ENCODE measurements at regions not wholly inside any gene's neighbourhood (a gene's known extent, or its start where the extent isn't known, plus 50 kb on each side); places are given as distances from the start of the nearest gene placed in this dataset.

DNA sequence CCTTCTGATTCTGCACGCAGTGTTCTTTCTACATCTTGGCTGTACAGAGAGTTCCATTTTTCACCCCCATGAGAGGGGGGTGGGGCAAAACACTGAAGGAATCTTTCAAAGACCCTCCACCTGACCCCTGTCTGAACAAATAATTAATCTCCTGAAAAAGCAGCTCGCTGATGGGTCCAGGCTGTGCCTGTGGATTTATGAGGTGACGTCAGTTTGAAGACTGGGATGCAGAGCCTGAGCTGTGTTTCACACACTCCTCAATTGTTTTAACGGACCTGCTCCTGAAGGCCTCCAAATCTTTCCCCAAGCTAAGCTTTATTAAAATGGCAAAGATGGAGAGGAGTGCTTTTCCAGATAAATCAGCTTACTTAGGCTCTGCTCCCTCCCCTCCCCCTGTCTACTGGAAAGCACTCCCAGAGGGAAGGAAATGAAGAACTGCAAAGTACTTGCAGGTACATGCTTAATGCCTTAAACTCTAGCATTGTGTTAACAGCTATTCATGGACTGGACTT is 390.2 kb upstream of the TNP1 start:
- Histone ChIP-seq H3K4me3 (no peak overlapping the region), H3K27me3 (ENCODE audit: control insufficient read depth in 3 of 3, insufficient read depth in 3 of 3, low read length in 2 of 3) (no peaks in the 10 kb centered on the region), H3K9ac (ENCODE audit: insufficient read depth in 1 of 2, low read length in 2 of 2) (no peak overlapping the region), H3K27ac (ENCODE audit: low read depth in 1 of 2, low read length in 1 of 2) (no peak overlapping the region), H3K9me3 (ENCODE audit: control insufficient read depth in 4 of 4, insufficient read depth in 3 of 4, low read length in 3 of 4) (peaks cover 0 to 2% (median 0%) of the 10 kb centered on the region in 4 donors), H3K36me3 (ENCODE audit: control insufficient read depth in 4 of 4, insufficient read depth in 4 of 4, low read length in 4 of 4) (no peaks in the 10 kb centered on the region), H3K4me1 (ENCODE audit: control insufficient read depth in 5 of 5, insufficient read depth in 5 of 5, low read length in 5 of 5) (peaks cover 0 to 44% (median 15%) of the 10 kb centered on the region in 5 donors)
- no peak for ATAC-seq (ENCODE audit: insufficient read depth, low FRiP score)
- WGBS, 2 donors: 64 to 79% methylated on average over 4 of the region's 4 CpGs
- TF ChIP-seq, protein P1, sequence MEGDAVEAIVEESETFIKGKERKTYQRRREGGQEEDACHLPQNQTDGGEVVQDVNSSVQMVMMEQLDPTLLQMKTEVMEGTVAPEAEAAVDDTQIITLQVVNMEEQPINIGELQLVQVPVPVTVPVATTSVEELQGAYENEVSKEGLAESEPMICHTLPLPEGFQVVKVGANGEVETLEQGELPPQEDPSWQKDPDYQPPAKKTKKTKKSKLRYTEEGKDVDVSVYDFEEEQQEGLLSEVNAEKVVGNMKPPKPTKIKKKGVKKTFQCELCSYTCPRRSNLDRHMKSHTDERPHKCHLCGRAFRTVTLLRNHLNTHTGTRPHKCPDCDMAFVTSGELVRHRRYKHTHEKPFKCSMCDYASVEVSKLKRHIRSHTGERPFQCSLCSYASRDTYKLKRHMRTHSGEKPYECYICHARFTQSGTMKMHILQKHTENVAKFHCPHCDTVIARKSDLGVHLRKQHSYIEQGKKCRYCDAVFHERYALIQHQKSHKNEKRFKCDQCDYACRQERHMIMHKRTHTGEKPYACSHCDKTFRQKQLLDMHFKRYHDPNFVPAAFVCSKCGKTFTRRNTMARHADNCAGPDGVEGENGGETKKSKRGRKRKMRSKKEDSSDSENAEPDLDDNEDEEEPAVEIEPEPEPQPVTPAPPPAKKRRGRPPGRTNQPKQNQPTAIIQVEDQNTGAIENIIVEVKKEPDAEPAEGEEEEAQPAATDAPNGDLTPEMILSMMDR (IDR thresholded peaks at IDR 0.05; ENCODE audit: control extremely low read depth, extremely low read depth): no peak
- DNase-seq: peak; percentile 79 to 94 (median 89)

DNA sequence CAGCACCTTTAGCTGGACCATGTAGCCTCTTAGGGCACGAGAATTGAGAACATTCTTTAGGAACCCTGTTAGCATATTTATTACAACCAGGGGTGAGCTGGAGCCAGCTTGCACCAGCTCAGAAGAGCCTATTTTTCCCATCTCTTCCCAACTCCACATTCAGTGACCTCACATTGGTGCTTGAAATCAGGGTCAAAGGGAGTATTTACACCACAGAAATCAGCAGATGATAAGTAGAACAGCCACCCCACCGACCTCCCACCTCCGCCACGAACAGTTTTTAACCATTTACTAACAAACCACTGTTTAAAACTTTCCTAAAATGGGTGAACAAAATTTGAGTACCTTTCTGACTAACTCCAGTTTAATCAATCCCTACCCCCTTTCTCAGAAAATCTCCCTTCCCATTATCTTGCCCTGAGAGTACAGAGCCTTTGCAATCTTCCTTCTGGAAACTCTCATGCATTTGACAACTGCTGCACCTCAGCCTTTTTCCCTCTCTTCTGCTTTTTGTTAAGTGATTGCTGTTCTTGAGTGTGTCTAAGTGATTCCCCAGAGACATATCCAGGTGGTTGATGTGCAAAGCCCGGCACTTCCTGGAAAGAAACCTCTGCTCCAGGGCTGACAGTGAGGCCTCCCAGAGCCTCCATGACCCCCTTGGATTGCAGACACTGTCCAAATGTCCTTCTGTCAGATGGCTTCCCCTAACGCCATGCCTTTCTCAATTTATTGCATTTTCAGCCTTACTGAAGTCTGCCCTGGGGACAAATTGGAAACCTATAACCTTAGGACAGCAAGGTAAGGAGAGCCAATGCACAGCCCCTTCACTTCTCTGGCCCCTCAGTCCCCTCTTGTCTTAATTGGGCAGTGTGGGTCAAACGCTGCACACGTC is 389.5 kb upstream of the TNP1 start:
- Histone ChIP-seq H3K4me3 (no peak overlapping the region), H3K4me1 (ENCODE audit: control insufficient read depth in 5 of 5, insufficient read depth in 5 of 5, low read length in 5 of 5) (peaks cover 0 to 44% (median 15%) of the 10 kb centered on the region in 5 donors), H3K9me3 (ENCODE audit: control insufficient read depth in 4 of 4, insufficient read depth in 3 of 4, low read length in 3 of 4) (peaks cover 0 to 2% (median 0%) of the 10 kb centered on the region in 4 donors), H3K36me3 (ENCODE audit: control insufficient read depth in 4 of 4, insufficient read depth in 4 of 4, low read length in 4 of 4) (no peaks in the 10 kb centered on the region), H3K9ac (ENCODE audit: insufficient read depth in 1 of 2, low read length in 2 of 2) (no peak overlapping the region), H3K27me3 (ENCODE audit: control insufficient read depth in 3 of 3, insufficient read depth in 3 of 3, low read length in 2 of 3) (no peaks in the 10 kb centered on the region), H3K27ac (ENCODE audit: low read depth in 1 of 2, low read length in 1 of 2) (peak overlapping the region in 1 of 2 donors; percentile 15)
- 70 to 78% methylated on average over 8 of the region's 8 CpGs for WGBS, 2 donors
- peak in 1 of 3 donors; percentile 48 for DNase-seq
- no peak for ATAC-seq (ENCODE audit: insufficient read depth, low FRiP score)
- TF ChIP-seq, protein P1 (IDR thresholded peaks at IDR 0.05; ENCODE audit: control extremely low read depth, extremely low read depth): no peak

DNA sequence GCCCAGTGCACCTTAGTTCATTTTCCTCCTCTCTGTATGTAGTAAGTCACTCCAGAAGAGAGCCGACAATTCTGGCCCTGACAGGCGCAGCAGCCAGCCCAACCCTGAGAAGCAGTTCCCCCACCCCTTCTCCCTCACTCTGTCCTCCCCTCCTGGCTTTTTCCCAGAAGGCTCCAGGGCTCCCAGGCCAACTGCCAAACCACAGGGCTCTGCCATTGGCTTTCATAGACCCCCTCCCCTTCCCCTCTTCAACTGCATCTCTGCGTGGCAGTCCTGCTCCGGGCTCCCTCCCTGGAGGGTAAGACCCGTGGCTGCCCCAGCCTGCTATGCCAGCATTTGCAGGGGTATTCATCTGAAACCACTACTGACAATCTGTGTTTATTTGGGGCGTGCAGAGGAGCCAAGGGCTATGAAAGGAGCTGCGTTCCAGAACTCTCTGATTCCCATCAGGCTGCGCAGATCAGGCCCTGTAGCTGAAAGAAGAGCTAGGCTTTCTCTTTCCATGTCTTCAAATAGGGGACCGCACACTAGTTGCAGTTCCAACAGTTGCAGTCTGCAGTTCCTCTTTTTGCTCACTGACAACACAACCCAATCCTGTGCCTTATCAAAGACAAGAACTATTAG is 388.6 kb upstream of the TNP1 start:
- peak; percentile 34 for ATAC-seq (ENCODE audit: insufficient read depth, low FRiP score)
- H3K27me3 ChIP-seq (ENCODE audit: control insufficient read depth in 3 of 3, insufficient read depth in 3 of 3, low read length in 2 of 3): no peaks in the 10 kb centered on the region
- H3K27ac ChIP-seq (ENCODE audit: low read depth in 1 of 2, low read length in 1 of 2): peak overlapping the region in 1 of 2 donors; percentile 42
- peak overlapping the region in 1 of 2 donors; percentile 54 for H3K9ac ChIP-seq (ENCODE audit: insufficient read depth in 1 of 2, low read length in 2 of 2)
- peak; percentile 96 to 99 (median 99) for DNase-seq
- H3K4me3 ChIP-seq: no peak overlapping the region
- TF ChIP-seq, protein P1 (IDR thresholded peaks at IDR 0.05; ENCODE audit: control extremely low read depth, extremely low read depth): no peak
- H3K9me3 ChIP-seq (ENCODE audit: control insufficient read depth in 4 of 4, insufficient read depth in 3 of 4, low read length in 3 of 4): peaks cover 0 to 2% (median 0%) of the 10 kb centered on the region in 4 donors
- no peaks in the 10 kb centered on the region for H3K36me3 ChIP-seq (ENCODE audit: control insufficient read depth in 4 of 4, insufficient read depth in 4 of 4, low read length in 4 of 4)
- H3K4me1 ChIP-seq (ENCODE audit: control insufficient read depth in 5 of 5, insufficient read depth in 5 of 5, low read length in 5 of 5): peaks cover 0 to 44% (median 15%) of the 10 kb centered on the region in 5 donors
- WGBS, 2 donors: 17 to 36% methylated on average over 9 of the region's 9 CpGs
